Mononuclear cell (primary cell): ENCODE measurements at regions not wholly inside any gene's neighbourhood (a gene's known extent, or its start where the extent isn't known, plus 50 kb on each side); places are given as distances from the start of the nearest gene placed in this dataset.
"Not testable (repeated sequence)": the region's sequence is repeated elsewhere in the genome, so short reads cannot be mapped to it uniquely, and the experiment has no call there.

Experiments used
- H3K27me3 ChIP-seq: 2 replicates; pipeline ENCODE4 v1.6.0; 2011; ENCODE audit warnings: low read length, control low read depth; ENCODE audit not compliant: insufficient read depth
- H3K4me1 ChIP-seq: 2 replicates; pipeline ENCODE4 v1.5.1; 2011; ENCODE audit warnings: mild to moderate bottlenecking, low read length, control low read depth; ENCODE audit not compliant: insufficient read depth
- H3K4me3 ChIP-seq: 2 replicates; pipeline ENCODE4 v1.5.1; 2011; ENCODE audit warnings: mild to moderate bottlenecking, low read length, moderate library complexity
- H3K9me3 ChIP-seq: 2 replicates; pipeline ENCODE4 v1.5.1; 2011; ENCODE audit warnings: low read depth, mild to moderate bottlenecking, control low read depth, low read length

DNA sequence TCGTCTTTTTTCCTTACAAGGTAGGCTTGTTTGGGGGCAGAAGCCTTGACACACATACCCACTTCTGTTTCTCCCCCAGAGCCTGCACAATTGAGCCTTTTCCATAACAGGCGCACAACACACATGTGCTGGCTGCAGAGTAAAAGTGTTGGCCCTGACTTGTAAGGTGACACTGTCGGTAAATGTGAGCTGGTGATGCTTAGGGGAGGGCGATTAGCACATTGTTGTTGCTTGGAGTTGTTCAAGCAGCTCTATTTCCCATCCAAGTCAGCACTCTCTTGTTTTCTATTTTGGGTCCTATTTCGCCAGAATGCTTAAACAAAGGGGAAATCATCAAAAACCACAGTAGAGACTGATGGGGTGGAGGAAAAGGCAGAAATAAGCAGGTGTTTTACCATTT is 51.9 kb upstream of the PTPRJ start:
- peaks cover 23% of the 10 kb centered on the region for H3K4me1 ChIP-seq
- H3K27me3 ChIP-seq: no peaks in the 10 kb centered on the region
- H3K9me3 ChIP-seq: no peaks in the 10 kb centered on the region
- H3K4me3 ChIP-seq: no peak overlapping the region

DNA sequence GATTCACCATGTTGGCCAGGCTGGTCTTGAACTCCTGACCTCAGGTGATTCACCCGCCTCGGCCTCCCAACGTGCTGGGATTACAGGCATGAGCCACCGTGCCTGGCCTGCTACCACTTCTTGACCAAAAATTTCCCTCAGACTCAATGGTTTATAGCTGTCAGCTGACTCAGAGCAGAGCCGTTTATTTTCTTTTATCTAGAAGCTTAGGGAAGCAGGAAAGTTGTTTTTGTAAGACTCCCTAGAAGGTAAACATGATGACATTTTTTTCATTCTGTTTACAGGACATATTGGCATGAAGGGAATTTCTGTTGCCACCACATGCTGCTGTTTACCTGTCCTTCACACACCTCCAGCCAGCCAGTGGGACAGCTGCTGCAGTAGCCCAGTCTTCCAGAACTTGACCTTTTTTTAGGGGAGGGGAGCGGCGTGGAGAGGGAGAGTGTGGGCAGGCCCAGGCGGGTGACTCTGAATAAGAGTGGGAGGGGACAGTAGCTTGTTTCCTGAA is 56.1 kb upstream of the PTPRJ start:
- H3K4me1 ChIP-seq: peaks cover 52% of the 10 kb centered on the region
- no peak overlapping the region for H3K4me3 ChIP-seq
- no peaks in the 10 kb centered on the region for H3K9me3 ChIP-seq
- no peaks in the 10 kb centered on the region for H3K27me3 ChIP-seq

DNA sequence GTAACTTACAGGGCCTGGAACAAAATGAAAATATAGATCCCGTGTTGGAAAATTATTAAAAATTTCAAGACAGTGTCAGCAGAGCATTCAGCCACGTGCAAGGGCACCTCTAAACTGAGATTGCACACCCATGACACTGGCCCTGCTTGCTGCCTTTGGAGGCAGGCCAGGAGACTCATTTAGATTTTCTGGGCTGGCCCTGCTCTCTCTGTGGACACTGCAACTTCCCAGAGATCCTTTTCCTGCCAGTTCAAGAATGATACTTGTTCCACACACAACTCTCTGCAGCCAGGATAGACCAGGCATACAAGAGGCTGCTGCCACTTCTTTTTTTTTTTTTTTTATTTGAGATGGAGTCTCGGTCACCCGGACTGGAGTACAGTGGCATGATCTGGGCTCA is 56.7 kb upstream of the PTPRJ start:
- no peaks in the 10 kb centered on the region for H3K27me3 ChIP-seq
- no peak overlapping the region for H3K4me3 ChIP-seq
- H3K4me1 ChIP-seq: peaks cover 52% of the 10 kb centered on the region
- H3K9me3 ChIP-seq: no peaks in the 10 kb centered on the region

DNA sequence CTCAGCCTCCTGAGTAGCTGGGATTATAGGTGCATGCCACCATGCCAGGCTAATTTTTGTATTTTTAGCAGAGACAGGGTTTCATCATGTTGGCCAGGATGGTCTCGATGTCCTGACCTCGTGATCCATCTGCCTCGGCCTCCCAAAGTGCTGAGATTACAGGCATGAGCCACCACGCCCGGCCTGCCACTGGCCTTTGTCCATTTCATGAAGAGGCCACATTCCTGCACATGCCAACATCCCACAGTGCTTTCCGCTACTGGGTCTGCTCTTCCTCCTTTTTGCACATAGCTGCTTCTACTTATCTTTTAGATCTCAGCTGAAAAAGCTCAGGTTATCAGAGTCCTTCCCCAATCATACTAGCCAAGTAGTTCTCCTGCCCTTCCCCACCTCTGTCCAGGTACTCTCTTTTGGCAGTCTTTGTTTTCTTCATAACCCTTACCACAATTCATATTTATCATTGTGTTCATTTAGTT is 59.2 kb upstream of the PTPRJ start:
- not testable (repeated sequence) for H3K27me3 ChIP-seq, H3K9me3 ChIP-seq, H3K4me3 ChIP-seq
- peaks cover 65% of the 10 kb centered on the region for H3K4me1 ChIP-seq

DNA sequence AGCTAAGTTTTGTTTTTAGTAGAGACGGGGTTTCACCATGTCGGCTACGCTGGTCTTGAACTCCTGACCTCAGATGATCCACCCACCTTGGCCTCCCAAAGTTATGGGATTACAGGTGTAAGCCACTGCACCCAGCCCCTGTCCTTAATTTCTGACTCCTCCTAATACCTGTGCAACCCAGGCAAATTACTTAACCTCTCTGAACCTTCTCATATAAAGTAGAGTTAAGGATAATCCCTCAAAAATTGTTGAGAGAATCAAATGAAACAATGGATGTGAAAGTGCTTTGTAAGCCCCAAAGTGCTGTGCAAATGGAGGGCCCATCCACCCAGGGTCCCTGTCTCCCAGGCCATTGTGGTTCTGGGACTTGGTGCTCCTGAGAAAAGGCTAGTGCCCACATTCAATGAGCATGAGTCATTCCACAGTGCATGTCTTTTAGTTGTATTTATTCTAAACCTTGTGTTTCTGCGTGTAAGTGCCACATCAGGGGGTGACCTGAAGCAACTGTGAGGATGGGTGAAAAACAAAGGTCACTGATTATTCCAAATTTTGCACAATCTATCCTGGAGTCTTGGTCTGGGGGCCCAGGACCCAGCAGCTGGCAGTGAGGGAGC is 61.4 kb upstream of the PTPRJ start:
- peaks cover 73% of the 10 kb centered on the region for H3K4me1 ChIP-seq

DNA sequence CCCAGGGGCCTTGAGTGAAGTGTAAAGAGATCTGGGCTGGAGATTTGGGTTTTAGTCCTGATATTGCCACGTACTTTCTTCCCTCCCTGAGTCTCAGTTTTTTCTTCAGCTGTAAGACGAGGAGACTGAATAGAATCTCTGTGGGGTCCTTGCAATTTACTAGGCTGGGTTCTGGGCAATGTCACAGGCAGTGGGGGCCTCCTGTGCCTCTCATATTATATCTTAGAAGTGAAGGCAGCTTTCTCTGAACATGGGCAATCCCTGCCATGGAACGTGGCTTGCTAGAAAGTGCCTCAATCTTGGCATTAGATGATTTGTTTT is 62.0 kb upstream of the PTPRJ start:
- no peaks in the 10 kb centered on the region for H3K27me3 ChIP-seq
- no peak overlapping the region for H3K4me3 ChIP-seq
- no peaks in the 10 kb centered on the region for H3K9me3 ChIP-seq
- peaks cover 72% of the 10 kb centered on the region for H3K4me1 ChIP-seq

More for the DNA sequence above, 61.4 kb upstream of the PTPRJ start:
- no peak overlapping the region for H3K4me3 ChIP-seq
- no peaks in the 10 kb centered on the region for H3K9me3 ChIP-seq
- H3K27me3 ChIP-seq: no peaks in the 10 kb centered on the region

DNA sequence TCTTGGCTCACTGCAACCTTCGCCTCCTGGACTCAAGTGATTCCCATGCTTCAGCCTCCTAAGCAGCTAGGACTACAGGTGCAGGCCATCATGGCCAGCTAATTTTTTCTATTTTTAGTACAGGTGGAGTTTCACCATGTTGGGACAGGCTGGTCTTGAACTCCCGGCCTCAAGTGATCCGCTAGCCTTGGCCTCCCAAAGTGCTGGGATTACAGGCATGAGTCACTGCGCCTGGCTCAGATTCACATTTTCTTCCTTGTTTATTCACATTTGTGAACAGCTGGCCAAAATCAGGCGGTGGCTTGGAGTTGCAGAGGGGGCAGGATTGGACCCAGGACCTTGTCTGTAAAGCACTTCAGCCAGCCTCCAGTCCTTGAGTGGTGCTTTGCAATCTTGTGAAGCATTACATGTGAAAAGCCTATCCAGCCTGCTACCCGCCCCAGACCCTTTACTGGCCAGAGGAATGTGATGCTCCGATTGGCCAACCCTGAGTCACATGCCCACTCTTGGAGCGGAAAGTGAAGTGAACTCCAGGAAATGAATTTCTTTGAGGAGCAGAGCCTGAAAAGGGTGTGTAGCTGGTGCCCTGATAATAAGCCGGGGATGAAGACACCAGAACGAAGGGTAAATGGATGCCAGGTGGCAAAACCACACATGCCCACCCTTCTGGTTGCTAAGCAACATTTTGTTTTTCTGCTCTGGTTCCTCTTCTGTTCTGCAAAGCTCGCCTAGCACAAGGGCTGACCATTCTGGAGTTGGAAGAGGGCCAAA is 62.6 kb upstream of the PTPRJ start:
- H3K4me3 ChIP-seq: no peak overlapping the region
- H3K27me3 ChIP-seq: no peaks in the 10 kb centered on the region
- peaks cover 75% of the 10 kb centered on the region for H3K4me1 ChIP-seq
- no peaks in the 10 kb centered on the region for H3K9me3 ChIP-seq

DNA sequence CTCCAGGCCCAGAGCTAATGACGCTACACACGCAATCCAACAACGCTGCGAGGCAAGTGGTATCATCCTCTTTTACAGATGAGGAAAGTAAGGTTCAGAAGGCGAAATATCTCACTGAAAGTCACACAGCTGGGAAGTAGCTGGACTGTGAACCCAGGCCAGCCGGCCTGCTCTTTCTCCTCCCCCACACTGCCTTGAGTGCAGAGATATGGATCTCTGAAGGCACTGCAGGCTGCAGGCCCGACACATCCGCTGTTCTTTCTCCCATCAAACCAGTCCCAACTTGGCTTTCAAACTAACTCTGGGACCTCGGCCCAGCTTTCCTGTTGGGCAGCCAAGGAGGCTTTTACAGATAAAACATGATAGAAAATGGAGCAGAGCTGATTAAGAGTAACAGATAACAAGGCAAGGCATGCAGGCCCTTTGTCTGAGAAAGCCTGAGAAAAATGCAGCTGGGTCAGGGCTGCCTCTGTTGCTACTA is 64.0 kb upstream of the PTPRJ start:
- Histone ChIP-seq H3K9me3 (no peaks in the 10 kb centered on the region), H3K4me3 (no peak overlapping the region), H3K4me1 (peaks cover 75% of the 10 kb centered on the region), H3K27me3 (no peaks in the 10 kb centered on the region)

DNA sequence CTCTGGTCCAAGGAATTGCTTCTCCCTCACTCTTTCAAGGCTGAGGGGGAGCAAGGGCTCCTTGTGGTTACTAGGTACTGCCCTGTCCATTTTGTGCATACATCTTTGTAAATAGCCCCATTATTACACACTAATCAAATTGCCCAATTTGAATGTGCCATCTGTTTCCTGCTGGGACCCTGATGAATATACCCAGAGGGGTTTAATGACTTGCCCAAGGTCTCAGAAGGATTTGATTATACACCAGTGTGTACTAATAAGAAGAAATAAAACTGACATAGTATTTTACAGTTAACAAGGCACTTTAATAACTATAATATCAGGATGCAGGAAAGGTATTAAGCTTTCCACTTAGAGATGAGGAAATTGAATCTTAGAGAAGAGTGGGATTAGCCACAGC is 64.6 kb upstream of the PTPRJ start:
- no peaks in the 10 kb centered on the region for H3K27me3 ChIP-seq
- no peak overlapping the region for H3K4me3 ChIP-seq
- H3K9me3 ChIP-seq: no peaks in the 10 kb centered on the region
- H3K4me1 ChIP-seq: peaks cover 69% of the 10 kb centered on the region

DNA sequence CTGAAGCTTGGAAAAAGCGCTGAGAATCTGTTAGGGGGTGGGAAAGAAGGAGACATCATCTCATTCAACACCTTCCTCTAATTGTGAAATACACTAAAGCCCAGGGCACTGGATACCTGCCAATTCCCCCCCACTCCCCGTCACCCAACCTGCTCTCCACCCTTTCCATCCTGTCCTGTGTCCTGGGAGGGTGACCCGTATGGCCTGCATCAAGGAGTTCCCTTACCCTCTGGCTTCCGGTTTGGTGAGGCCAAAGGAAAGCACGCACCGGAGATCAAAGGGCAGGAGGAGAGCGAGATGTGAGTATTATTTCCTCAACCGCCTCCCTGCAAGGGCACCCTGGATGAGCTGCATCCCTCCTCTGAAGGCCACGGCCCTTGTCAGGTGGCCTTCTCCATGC is 65.0 kb upstream of the PTPRJ start:
- Histone ChIP-seq H3K9me3 (no peaks in the 10 kb centered on the region), H3K4me3 (no peak overlapping the region), H3K4me1 (peaks cover 64% of the 10 kb centered on the region), H3K27me3 (no peaks in the 10 kb centered on the region)

DNA sequence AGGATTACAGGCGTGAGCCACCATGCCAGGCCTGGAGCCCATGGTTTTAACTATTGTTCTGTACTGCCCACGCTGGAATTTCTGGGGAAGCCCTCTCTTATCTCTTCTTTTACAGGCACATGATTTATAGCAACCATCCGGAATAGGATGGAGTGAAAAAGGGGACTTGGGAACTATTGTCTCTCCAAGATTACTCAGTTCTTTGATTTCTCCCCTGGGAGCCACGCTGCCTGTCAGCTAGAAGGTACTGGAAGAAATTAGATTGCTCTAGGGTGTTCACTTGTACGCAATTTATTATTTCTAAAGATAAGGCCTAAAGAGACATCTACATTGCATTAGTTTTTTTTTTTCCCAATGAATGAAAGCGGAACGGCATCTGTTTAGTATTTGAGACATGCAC is 65.6 kb upstream of the PTPRJ start:
- H3K4me1 ChIP-seq: peaks cover 60% of the 10 kb centered on the region
- H3K9me3 ChIP-seq: no peaks in the 10 kb centered on the region
- H3K27me3 ChIP-seq: no peaks in the 10 kb centered on the region
- no peak overlapping the region for H3K4me3 ChIP-seq

DNA sequence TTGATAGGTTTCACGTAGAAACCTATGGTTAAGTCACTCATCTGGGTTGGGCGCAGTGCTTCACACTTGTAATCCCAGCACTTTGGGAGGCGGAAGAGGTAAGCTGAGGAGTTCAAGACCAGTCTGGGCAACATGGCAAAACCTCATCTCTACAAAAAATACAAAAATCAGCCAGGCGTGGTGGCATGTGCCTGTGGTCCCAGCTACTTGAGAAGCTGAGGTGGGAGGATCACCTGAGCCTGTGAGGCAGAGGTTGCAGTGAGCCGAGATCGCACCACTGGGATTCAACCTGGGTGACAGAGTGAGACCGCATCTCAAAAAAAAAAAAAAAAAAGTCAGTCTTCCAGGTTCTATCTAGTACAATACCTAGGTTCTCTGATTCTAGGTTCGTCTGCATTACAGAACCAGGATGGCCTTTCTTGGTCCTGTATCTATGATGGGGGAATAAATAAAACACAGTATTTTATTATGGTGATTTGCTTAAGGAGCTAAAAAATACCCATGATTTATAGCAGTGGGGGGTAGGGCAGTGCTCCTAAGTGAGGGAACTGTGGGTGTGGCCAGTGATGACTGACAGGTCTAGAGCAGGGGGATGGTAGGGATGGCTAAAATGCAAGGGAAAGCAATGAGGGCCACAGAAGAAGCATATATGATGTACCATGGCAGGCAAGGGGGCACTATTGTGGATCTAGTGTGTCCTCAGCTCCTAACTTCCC is 65.5 kb upstream of the NUP160 start:
- Histone ChIP-seq H3K4me1 (peaks cover 55% of the 10 kb centered on the region), H3K4me3 (no peak overlapping the region), H3K9me3 (no peaks in the 10 kb centered on the region), H3K27me3 (no peaks in the 10 kb centered on the region)

DNA sequence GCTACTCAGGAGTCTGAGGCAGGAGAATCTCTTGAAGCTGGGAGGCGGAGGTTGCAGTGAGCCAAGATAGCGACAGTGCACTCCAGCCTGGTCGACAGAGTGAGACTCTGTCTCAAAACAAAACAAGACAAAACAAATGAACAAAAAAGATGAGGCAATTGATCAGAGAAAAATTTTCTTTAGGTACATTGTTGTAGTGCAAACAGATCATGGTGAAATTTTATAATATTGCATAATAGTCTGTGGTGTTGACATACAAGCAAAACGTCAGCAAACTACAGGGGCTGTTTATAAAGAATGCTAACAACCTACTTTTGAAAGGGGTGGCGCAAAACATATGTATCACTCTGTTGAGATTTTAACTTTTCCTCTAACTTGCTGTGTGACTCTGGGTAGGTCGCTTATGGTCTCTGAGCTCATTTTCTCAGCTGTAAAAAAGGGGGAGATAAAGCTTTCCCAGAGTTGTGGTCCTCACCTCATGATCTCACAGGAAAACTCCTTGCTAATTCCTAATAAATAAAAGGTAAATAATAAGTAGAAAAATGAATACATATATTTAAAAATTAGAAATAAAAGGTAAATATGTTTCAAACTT is 64.8 kb upstream of the NUP160 start:
- no peaks in the 10 kb centered on the region for H3K9me3 ChIP-seq
- H3K27me3 ChIP-seq: no peaks in the 10 kb centered on the region
- H3K4me3 ChIP-seq: no peak overlapping the region
- peaks cover 55% of the 10 kb centered on the region for H3K4me1 ChIP-seq

DNA sequence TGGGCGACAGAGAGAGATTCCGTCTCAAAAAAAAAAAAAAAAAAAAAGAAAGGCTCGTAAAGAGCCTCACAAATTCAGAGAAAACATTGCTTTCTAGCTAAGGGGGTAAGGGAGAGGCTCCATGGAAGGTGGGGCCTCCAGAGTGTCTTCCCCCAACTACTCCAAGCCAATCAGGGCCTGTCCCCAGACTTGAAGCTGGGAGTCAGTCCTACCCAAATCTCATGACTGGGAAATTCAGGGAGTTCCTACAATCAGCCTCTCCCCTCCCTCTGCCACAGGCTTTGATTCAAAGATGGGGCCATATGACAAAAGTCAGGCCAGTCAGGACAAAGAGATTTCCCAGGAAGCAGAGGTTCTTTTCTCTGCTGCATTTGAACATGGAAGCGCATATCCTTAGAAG is 63.0 kb upstream of the NUP160 start:
- no peaks in the 10 kb centered on the region for H3K27me3 ChIP-seq
- H3K4me1 ChIP-seq: peaks cover 46% of the 10 kb centered on the region
- no peak overlapping the region for H3K4me3 ChIP-seq
- H3K9me3 ChIP-seq: no peaks in the 10 kb centered on the region

DNA sequence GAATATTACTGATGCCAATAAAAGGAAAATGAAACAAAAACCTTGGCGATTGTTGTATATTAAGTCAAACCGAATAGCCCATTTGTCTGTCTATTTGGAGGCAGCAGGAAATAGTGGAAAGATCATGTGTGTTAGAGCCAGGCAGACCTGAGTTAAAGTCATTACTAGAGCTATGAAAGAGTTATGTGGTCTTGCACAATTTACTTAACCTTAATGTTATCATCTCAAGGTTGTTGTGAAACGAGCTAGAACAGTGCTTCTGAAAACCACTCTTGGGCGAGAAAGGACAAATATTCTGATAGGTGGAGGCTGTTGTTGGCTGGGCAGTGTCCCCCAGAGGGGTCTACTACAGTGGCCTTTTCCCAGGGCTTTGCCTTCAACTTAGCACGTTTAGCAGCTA is 60.0 kb upstream of the NUP160 start:
- H3K9me3 ChIP-seq: no peaks in the 10 kb centered on the region

More for the DNA sequence above, 60.0 kb upstream of the NUP160 start:
- no peak overlapping the region for H3K4me3 ChIP-seq
- H3K27me3 ChIP-seq: no peaks in the 10 kb centered on the region
- H3K4me1 ChIP-seq: peaks cover 33% of the 10 kb centered on the region
